Stimulated activated CD8-positive, alpha-beta memory T cell treated with anti-CD3 and anti-CD28 coated beads, Interleukin-15, amount 100 ng/mL, for 48 hours (primary cell): ENCODE measurements at regions not wholly inside any gene's neighbourhood (a gene's known extent, or its start where the extent isn't known, plus 50 kb on each side); places are given as distances from the start of the nearest gene placed in this dataset.
"Not testable (repeated sequence)": the region's sequence is repeated elsewhere in the genome, so short reads cannot be mapped to it uniquely, and the experiment has no call there.

Experiments
- DNase-seq, 2 donors: peaks; one replicate each; pipeline ENCODE4 v3.0.0-alpha.2; 2020; ENCODE audit warnings: low read depth in 2 of 2

DNA sequence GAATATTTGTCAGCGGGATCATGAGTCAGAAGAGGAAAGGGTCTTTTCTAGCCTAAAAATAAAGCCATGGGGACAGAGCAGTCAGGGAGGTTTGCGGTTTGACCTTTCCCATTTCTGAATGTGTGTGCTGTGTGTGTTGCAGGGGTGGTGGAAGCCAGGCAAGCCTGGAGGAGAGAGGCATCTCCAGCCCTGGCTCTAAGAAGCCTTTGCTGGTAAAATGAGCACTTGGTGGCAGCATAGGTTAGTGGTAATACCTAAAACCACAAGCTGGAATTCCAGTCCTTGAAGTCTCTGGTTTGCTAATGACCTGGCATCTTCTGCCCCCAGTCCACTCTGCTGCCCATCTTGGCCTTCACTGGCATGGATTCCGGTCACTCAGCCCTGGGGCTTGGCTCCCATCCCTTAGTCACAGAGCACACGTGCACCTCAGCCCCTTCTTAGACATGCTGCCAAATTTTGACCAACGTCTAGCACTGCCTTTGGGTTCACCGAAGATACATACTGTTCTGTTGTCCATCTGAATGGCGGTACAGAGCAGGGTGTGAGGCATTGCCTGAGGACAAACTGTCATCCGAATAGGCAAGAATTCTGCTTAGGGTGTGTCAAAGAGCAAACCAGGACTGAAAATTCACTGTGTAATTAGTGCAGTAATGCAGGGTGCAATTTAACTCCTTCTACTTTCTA is 52.7 kb downstream of the KCNA5 start:
- DNase-seq = no peak

DNA sequence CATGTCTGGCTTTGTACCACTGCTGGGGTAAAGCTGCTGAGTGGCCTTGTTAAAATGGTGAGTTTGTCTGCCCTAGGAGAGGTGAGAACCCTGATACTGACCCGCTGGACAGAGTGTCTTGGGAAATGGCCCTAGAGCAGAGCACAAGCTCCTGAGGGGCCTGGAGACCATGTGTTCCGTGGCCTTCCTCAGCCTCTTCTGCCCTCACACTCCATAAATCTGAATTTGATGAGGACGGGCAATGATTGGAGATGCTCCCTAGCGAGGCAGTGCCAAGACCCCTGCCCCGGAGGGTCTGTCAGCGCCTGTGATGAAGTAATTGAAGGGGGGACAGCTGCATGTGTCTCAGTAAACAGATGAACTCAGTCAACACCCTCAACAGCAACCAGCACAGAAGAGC is 54.1 kb downstream of the KCNA5 start:
- no peak for DNase-seq

- no peak for DNase-seq
Observed at GRCh38 chr12:5099136-5099535, 55.5 kb downstream of the KCNA5 start.

DNA sequence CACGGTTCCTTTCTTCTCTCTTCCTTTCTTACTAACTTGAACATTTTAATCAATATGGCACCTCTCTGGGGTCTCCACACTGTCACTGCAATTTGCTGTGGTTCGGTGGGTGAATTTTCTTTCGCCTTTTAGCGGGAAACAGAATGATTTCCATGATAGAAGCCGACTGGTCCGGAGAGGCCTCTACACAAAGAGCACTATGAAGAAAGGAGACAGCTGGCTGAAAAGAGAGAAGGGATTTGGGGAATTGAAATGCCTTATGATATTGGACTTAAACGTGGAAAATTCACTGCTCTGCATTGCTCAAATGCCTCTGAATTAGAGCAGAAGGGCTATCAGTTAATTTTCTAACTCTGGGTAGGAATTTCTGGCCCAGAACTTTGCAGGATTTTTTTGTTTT is 55.9 kb downstream of the KCNA5 start:
- no peak for DNase-seq

DNA sequence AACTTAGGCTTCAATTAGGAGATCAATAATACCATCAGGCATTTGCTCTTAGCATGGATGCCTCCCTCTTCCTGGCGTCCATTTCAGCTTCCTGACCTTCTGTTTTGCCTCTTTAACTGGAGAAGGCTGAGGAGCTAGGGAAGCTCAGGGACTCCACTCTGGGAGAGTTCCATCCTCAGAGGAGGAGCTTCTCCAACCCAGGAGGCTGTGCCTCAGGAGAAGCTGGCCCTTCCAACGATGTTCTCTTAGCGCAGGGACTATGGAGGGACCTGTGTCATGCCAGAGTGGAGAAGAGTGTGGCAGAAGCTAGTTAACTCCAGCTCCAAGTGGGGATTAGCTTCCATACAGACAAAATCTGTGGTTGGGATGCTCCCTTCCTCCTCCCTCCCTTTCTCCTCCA is 58.0 kb downstream of the KCNA5 start:
- no peak for DNase-seq

- no peak for DNase-seq
Observed at GRCh38 chr12:5102261-5102789, 58.6 kb downstream of the KCNA5 start.

GRCh38 chr12:5102806-5103205 is 59.1 kb downstream of the KCNA5 start:
- no peak for DNase-seq

DNA sequence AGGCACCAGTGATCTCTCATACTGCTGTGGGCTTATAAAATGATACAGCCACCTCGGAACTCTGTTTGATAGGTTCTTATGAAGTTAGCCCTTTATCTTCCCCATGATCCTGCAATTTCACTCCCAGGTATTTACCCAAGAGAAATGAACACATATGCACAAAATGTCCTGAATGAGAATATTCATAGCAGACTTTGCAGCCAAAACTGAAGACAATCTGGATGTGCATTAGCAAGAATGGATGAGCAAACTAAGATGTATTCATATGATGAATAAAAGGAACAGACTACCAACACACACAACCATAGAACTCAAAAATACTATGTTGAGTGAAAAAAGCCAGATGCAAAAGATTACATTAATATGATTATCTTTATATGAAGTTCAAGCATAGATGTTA is 66.7 kb downstream of the KCNA5 start:
- no peak for DNase-seq

DNA sequence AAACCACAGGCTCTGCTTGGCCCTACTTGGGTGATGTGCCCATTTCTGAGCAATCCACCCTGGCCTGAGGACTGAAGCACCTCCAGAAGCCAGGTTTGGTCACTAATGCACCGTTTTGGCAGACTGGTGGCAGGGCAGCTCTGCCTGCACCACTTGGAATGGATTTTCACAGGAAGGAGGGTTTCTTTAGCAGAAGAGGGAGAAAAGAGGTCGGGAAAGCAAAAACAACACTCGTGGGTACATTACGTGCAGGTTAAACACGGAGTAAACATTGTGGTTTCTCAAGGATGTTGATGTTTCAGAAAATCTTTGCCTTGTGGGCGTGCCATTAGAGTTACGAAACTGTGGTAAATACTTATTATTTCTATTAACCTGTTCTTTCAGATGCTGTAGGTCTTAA is 70.8 kb downstream of the KCNA5 start:
- DNase-seq = no peak

- not testable (repeated sequence) for DNase-seq
Observed at GRCh38 chr12:5121784-5122183, 78.1 kb downstream of the KCNA5 start.

DNA sequence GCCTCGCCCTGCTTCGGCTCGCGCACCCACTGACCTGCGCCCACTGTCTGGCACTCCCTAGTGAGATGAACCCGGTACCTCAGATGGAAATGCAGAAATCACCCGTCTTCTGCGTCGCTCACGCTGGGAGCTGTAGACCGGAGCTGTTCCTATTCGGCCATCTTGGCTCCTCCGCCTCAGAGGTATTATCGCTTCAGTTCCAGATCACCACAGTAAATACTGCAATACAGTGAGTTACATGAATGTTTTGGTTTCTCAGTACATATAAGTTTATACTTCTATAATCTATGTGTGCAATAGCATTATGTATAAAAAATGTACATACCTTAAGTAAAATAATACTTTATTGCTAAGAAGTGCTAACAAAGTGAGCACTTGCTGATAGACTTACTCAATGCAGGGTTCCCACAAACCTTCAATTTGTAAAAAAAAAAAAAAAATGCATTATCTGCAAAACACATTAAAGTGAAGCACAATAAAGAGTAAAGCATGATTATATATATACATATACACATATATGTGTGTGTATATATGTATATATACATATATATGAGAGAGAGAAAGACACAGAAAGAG is 78.7 kb downstream of the KCNA5 start:
- not testable (repeated sequence) for DNase-seq

DNA sequence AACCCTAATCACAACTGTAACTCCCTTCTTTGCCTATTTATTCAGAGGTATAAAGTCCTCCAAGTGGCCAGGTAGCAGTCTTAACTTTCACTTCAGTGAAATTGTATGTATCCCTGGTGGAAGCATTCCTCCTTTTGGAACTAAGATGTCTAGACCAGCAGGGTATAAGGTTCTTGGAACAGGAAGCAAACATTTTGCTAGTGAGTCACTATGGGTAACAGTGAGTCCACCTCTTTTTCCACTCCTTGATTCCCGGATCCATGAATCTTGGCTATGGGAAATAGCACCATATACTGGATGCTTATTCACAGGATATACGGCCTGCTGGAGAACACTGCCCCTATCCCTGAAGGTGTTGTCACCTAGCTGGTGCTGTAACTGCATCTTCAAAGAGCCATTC is 80.2 kb downstream of the KCNA5 start:
- DNase-seq = no peak

DNA sequence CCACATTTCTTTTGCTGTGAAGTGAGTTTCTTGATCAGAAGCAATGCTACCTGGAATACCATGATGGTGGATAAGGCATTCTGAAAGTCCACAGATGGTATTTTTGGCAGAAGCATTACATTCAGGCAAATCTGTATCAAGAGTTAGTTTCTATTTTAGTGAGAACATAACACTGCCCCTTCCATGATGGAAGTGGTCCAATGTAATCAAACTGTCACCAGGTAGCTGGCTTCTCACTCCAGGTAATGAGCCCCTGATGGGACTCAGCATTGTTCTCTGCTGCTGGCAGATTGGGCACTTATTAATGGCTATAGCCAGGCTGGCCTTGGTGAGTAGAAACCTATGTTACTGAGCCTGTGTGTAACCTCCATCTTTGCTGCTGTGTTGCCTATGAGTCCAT is 80.7 kb downstream of the KCNA5 start:
- DNase-seq = no peak

DNA sequence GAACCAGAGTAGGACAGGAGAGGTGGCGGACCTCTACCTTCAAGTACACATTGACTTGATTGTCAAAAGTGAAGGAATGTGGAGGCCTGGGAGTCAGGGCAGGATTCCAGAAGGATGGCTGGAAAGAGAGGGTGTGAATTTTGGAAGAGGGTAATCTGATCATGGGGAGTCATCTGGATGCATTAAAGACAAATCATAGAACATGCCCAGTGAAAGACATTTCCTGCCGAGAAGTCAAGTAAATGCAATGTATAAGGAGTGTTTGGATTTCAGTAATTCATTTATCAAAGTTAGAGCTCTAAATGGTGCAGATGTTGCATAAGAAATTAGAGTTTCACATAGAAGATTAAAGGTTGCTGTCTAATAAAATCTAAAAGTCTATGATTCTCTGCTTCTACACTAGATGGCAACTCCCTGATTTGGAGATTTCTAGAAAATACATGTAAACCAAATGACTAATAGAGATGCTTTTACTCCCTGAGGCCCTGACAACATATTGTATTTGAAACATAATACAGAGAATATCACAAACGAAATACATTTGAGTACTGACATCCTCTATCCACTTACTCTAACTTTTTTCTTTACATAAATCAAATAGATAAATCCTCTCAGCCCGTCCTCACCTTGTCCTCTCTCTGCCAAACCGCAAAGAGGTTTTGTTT is 91.3 kb downstream of the KCNA5 start:
- no peak for DNase-seq

DNA sequence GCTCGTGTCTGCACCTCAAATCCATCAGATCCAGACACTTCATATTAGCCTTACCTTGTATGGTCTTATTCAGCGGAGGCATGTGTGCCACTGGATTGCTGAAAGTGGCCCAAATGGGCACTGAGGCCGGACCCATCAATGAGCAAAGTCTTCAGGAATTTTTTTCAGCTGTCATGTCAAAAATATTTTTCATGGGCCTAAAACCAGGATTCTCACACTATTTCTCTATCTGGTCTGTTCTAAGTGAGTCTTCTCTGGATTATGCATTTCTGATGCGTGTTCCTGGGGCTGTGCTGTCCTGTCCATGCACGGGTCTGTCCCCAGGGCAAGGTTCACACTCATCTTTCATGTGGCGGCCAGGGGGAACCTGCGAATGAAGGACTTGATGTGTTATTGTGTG is 94.6 kb downstream of the KCNA5 start:
- no peak for DNase-seq

DNA sequence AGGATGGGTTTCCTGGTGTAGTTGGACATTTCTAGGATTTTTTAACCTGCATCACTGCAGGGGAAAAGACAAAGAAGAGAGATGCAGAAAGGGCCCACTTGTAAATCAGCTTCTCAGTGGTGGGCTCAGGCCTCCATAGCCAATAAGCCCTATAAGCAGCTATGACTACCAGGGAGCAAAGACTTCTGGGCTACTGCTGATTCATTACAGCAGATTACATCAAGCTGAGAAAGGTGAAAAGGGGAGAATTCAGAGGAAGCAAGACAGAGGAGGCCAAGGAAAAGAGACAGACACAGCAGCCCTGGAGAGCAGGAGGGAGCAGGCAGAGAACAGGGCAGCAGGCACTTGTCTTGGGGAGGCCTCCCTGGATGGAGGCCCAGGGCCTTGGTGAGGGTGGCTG is 95.2 kb downstream of the KCNA5 start:
- DNase-seq = no peak

DNA sequence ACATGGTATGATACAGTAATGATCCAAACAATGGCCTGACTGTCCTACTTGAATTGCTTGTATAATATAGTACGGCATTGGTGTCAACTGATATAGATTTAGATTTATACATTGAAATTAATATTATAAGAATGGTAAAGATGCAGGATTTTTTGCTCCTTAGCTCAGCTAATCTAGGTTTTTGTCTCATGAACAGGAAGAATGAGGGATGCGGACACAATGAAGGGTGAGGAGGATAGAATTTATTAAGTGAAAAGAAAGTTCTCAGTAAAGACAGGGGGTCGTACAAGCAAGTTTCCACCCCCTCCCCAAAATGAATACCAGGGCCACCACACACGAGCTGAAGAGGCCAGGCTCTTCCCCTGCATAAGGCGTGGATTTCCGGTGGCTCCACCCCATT is 96.1 kb downstream of the KCNA5 start:
- DNase-seq = no peak

DNA sequence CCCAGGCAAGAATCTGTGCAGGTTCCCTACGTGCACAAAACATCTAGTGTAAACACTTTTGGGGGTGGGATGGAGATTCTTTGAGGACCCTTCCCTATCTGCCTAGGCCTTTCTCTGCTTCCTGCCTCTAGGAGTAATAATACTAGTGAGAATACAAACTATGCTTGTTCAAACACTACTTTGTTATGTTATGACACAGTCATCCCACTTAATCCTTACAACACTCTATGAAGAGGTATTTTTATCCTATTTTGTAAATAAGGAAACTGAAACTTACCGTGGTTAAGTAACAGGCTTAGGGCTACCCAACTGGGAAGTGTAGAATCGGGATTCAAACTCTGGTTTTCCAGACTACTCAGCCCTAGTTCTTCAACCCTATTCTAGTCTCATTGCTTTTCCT is 96.5 kb downstream of the KCNA5 start:
- DNase-seq = no peak

GRCh38 chr12:5148880-5149279 is 105.2 kb downstream of the KCNA5 start:
- no peak for DNase-seq

DNA sequence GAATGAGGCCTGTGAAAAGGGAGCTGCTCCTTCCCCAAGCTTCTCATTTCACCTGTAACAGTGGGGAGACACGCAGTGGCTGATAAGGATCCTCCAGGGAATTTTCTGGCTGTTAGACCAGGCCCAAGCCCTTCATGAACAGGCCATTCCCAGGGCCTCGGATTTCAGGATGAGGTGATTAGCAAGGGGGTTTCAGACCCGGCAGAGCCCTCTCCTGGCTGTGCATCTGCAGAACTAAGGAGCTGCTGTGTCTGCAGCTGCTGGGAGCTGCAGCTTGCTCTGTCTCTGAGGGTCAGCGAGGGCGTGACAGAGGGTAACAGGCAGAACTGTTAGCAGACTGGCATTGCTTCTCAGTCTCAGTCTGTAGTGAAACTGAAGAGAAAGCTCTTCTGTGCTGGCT is 110.4 kb downstream of the KCNA5 start:
- no peak for DNase-seq

GRCh38 chr12:5155866-5156265 is 112.2 kb downstream of the KCNA5 start:
- DNase-seq = no peak

- DNase-seq = no peak
Observed at GRCh38 chr12:5160827-5161226, 117.1 kb downstream of the KCNA5 start.

DNA sequence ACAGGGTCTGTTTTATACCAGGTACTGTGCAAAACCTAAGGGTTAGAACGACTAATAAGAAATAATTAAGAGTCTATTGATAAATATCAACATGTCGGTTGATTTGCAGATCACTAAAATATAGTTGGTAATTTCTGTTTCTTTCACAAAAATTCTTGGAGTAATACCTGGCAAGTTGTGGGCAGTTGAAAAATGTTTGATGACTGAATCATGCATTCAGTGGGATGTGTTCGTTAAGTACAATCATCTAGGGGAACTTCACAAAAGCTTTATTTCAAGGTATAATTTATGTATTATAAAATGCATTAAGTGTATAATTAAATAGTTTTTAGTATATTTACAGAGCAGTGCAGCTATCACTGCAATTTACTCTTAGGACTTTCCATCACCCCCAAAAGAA is 120.0 kb downstream of the KCNA5 start:
- DNase-seq = no peak
